GM23338 (cell line): ENCODE measurements at regions not wholly inside any gene's neighbourhood (a gene's known extent, or its start where the extent isn't known, plus 50 kb on each side); places are given as distances from the start of the nearest gene placed in this dataset.

Experiments used
- ATAC-seq: fragments of 200-7000 bp; cut with Tn5 transposase; 3 replicates; pipeline ENCODE4 v1.9.1; 2020
- DNase-seq: peaks from one replicate; pipeline ENCODE4 v3.0.0-alpha.2; 2015; ENCODE audit warnings: low spot score
- H2AFZ ChIP-seq: fragments of 200-600 bp; sonication (generic); 2 replicates; pipeline ENCODE4 v1.8.0; 2016; ENCODE audit warnings: antibody characterized with exemption, mild to moderate bottlenecking, moderate library complexity
- H3F3A ChIP-seq: fragments of 200-600 bp; sonication (generic); replicated peaks from 2 replicates; pipeline ENCODE4 v1.8.0; 2017; ENCODE audit warnings: antibody characterized with exemption, mixed run types, low read depth
- H3K27ac ChIP-seq: fragments of 200-600 bp; sonication (generic); 2 replicates; pipeline ENCODE4 v1.6.1; 2016; ENCODE audit warnings: low read depth
- H3K27me3 ChIP-seq: fragments of 200-600 bp; sonication (generic); 2 replicates; pipeline ENCODE4 v1.8.0; 2016; ENCODE audit warnings: mild to moderate bottlenecking, mixed run types, moderate library complexity; ENCODE audit not compliant: insufficient read depth
- H3K36me3 ChIP-seq: fragments of 200-600 bp; sonication (generic); 2 replicates; pipeline ENCODE4 v1.8.0; 2016; ENCODE audit warnings: mild to moderate bottlenecking; ENCODE audit not compliant: insufficient read depth
- H3K4me1 ChIP-seq: fragments of 200-600 bp; sonication (generic); 2 replicates; pipeline ENCODE4 v1.8.0; 2016; ENCODE audit warnings: mild to moderate bottlenecking, moderate library complexity; ENCODE audit not compliant: insufficient read depth
- H3K4me2 ChIP-seq: fragments of 200-600 bp; sonication (generic); 2 replicates; pipeline ENCODE4 v1.7.1; 2017; ENCODE audit warnings: mixed run types
- H3K4me3 ChIP-seq: fragments of 200-600 bp; sonication (generic); 2 replicates; pipeline ENCODE4 v1.6.1; 2016; ENCODE audit warnings: mixed run types
- H3K79me2 ChIP-seq: fragments of 200-600 bp; sonication (generic); replicated peaks from 2 replicates; pipeline ENCODE4 v1.8.0; 2017; ENCODE audit warnings: mild to moderate bottlenecking; ENCODE audit not compliant: insufficient read depth
- H3K9me2 ChIP-seq: fragments of 200-600 bp; sonication (generic); 2 replicates; pipeline ENCODE4 v1.8.0; 2017; ENCODE audit not compliant: insufficient read depth
- H4K20me1 ChIP-seq: fragments of 200-600 bp; sonication (generic); replicated peaks from 2 replicates; pipeline ENCODE4 v1.8.0; 2017; ENCODE audit warnings: mild to moderate bottlenecking; ENCODE audit not compliant: insufficient read depth
- H3K27ac Mint-ChIP-seq: 2 replicates; pipeline ENCODE4 v1.8.0; 2020; ENCODE audit warnings: inconsistent platforms, mild to moderate bottlenecking, moderate library complexity, mixed read lengths
- H3K27me3 Mint-ChIP-seq: 3 replicates; pipeline ENCODE4 v1.8.0; 2022; ENCODE audit warnings: low read depth, mild to moderate bottlenecking, moderate library complexity, mixed read lengths, inconsistent platforms; ENCODE audit not compliant: insufficient read depth, poor library complexity
- H3K36me3 Mint-ChIP-seq: 3 replicates; pipeline ENCODE4 v1.8.0; 2021; ENCODE audit warnings: low read depth, mild to moderate bottlenecking, inconsistent platforms, moderate library complexity, mixed read lengths
- H3K4me1 Mint-ChIP-seq: 3 replicates; pipeline ENCODE4 v1.8.0; 2020; ENCODE audit warnings: mild to moderate bottlenecking, inconsistent platforms, mixed read lengths
- H3K4me3 Mint-ChIP-seq: 3 replicates; pipeline ENCODE4 v1.8.0; 2021; ENCODE audit warnings: moderate library complexity, mild to moderate bottlenecking, inconsistent platforms, mixed read lengths
- H3K9me3 Mint-ChIP-seq: 3 replicates; pipeline ENCODE4 v1.8.0; 2020; ENCODE audit warnings: moderate library complexity, mild to moderate bottlenecking, inconsistent platforms, mixed read lengths
- CREB1 ChIP-seq: fragments of 250-450 bp; sonication (Bioruptor Pico); IDR thresholded peaks from 2 replicates; pipeline ENCODE4 v1.5.0; 2020; ENCODE audit warnings: low read depth, mild to moderate bottlenecking, moderate library complexity
- CTCF ChIP-seq, 2 experiments: fragments of 200-600 bp in 1 of 2; sonication (generic) in 1 of 2; conservative IDR thresholded peaks; 2 replicates each; pipeline versions ENCODE4 v1.5.1 to v1.6.1; 2016 to 2017; ENCODE audit warnings: antibody characterized with exemption in 2 of 2, low read depth in 2 of 2, mild to moderate bottlenecking in 2 of 2, moderate library complexity in 1 of 2
- ETS1 ChIP-seq: IDR thresholded peaks from 2 replicates; pipeline ENCODE4 v1.6.1; 2016; ENCODE audit warnings: antibody characterized with exemption
- EZH2 ChIP-seq: fragments of 200-600 bp; sonication (generic); IDR thresholded peaks from one replicate; pipeline ENCODE4 v1.8.0; 2017; ENCODE audit warnings: antibody characterized with exemption, mild to moderate bottlenecking, low read depth; ENCODE audit not compliant: unreplicated experiment
- JUNB ChIP-seq: IDR thresholded peaks from one replicate; pipeline ENCODE4 v1.6.1; 2016; ENCODE audit warnings: antibody characterized with exemption; ENCODE audit not compliant: unreplicated experiment
- REST ChIP-seq: IDR thresholded peaks from one replicate; pipeline ENCODE4 v1.6.1; 2018; ENCODE audit warnings: antibody characterized with exemption; ENCODE audit not compliant: unreplicated experiment
- STAT1 ChIP-seq: IDR thresholded peaks from one replicate; pipeline ENCODE4 v1.6.1; 2016; ENCODE audit warnings: antibody characterized with exemption; ENCODE audit not compliant: unreplicated experiment
- ZNF331 ChIP-seq: fragments of 250-450 bp; sonication (Bioruptor Pico); IDR thresholded peaks from 2 replicates; pipeline ENCODE4 v1.5.0; 2020; ENCODE audit warnings: low read depth, mild to moderate bottlenecking, moderate library complexity

- no peak for TF ChIP-seq REST
- TF ChIP-seq STAT1, result no peak
- TF ChIP-seq ZNF331 (CRISPR knock-in tag), result no peak
- TF ChIP-seq EZH2, result no peak
- TF ChIP-seq CTCF (conservative IDR thresholded peaks at IDR 0.05; ENCODE audit: low read depth in 2 of 2), result no peak
- no peak for TF ChIP-seq JUNB
- TF ChIP-seq ETS1, result no peak
- no peak for TF ChIP-seq CREB1 (CRISPR knock-in tag)
Measured at GRCh38 chr17:11053846-11054245, 187.2 kb upstream of the SHISA6 start (continued).

GRCh38 chr17:11049539-11049938, 191.5 kb upstream of the SHISA6 start:
- no peak overlapping the region for H2AFZ ChIP-seq
- H3K27me3 ChIP-seq, result no peaks in the 10 kb centered on the region
- H3K27ac ChIP-seq, result no peak overlapping the region
- no peaks in the 10 kb centered on the region for H3K4me1 Mint-ChIP-seq
- H3K9me3 Mint-ChIP-seq, result peaks cover 94% of the 10 kb centered on the region
- H3K4me3 Mint-ChIP-seq, result no peak overlapping the region
- no peaks in the 10 kb centered on the region for H4K20me1 ChIP-seq
- no peaks in the 10 kb centered on the region for H3F3A ChIP-seq
- H3K4me1 ChIP-seq, result no peaks in the 10 kb centered on the region
- H3K27me3 Mint-ChIP-seq, result no peaks in the 10 kb centered on the region
- ATAC-seq (no peak), DNase-seq (no peak)
- no peaks in the 10 kb centered on the region for H3K79me2 ChIP-seq
- H3K36me3 ChIP-seq, result peaks cover 4% of the 10 kb centered on the region; the same call in 1 of the 2 replicates
- H3K27ac Mint-ChIP-seq, result no peak overlapping the region
- H3K36me3 Mint-ChIP-seq, result peaks cover 34% of the 10 kb centered on the region
- H3K4me2 ChIP-seq, result no peak overlapping the region
- H3K4me3 ChIP-seq, result no peak overlapping the region
- H3K9me2 ChIP-seq, result no peaks in the 10 kb centered on the region
- TF ChIP-seq ETS1 (no peak), REST (no peak)
